ENCODE measurements at regions not wholly inside any gene's neighbourhood (a gene's known extent, or its start where the extent isn't known, plus 50 kb on each side); places are given as distances from the start of the nearest gene placed in this dataset.

DNA sequence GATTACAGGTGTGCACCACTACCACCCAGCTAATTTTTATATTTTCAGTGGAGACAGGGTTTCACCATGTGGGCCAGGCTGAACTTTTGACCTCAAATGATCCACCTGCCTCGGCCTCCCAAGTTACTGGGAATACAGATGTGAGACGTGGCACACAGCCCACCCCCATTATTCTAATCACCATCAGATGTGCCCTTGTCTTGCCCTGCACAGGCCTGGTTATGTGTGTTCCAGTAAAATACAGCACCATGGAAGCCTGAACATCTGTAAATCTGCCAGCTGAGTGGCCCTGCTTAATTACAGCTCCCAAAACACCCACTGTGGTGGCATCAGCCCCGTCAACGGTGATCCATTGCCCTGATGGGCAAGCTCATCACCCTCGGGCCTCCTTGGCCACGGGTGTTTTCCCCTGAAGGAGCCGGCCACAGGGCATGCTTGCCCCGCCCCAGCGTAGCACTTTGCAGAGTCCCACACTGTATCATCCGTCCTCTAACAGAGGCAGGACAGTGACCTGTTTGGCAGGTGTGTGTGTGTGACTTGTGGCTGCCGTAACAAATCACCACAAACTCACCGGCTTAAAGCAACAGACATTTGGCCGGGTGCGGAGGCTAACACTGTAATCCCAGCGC, 74.5 kb downstream of the RBFOX3 start:
- no peak for DNase-seq
- intact Hi-C loops (cut with micrococcal nuclease; ENCODE audit: unreplicated experiment): no loop called here
- Histone ChIP-seq H3K9me3 (no peaks in the 10 kb centered on the region), H3K36me3 (ENCODE audit: control insufficient read depth, insufficient read depth, low read length) (no peaks in the 10 kb centered on the region), H3K4me3 (ENCODE audit: low read depth, low read length) (no peak overlapping the region), H3K4me1 (peaks cover 5% of the 10 kb centered on the region; the same call in 1 of the 2 replicates), H3K27me3 (replicated peaks; ENCODE audit: control insufficient read depth, insufficient read depth, low read length) (no peaks in the 10 kb centered on the region; the same call in 1 of the 2 replicates)
- ChIA-PET CTCF (no interaction called here), POLR2A (no interaction called here)
- TF ChIP-seq, protein P1, sequence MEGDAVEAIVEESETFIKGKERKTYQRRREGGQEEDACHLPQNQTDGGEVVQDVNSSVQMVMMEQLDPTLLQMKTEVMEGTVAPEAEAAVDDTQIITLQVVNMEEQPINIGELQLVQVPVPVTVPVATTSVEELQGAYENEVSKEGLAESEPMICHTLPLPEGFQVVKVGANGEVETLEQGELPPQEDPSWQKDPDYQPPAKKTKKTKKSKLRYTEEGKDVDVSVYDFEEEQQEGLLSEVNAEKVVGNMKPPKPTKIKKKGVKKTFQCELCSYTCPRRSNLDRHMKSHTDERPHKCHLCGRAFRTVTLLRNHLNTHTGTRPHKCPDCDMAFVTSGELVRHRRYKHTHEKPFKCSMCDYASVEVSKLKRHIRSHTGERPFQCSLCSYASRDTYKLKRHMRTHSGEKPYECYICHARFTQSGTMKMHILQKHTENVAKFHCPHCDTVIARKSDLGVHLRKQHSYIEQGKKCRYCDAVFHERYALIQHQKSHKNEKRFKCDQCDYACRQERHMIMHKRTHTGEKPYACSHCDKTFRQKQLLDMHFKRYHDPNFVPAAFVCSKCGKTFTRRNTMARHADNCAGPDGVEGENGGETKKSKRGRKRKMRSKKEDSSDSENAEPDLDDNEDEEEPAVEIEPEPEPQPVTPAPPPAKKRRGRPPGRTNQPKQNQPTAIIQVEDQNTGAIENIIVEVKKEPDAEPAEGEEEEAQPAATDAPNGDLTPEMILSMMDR (IDR thresholded peaks at IDR 0.05; ENCODE audit: insufficient read depth in 1 of 2, low read depth in 1 of 2, low read length in 1 of 2, severe bottlenecking in 1 of 2, unreplicated experiment in 1 of 2): no peak
- no peaks in the 10 kb centered on the region for H3K4me1 Mint-ChIP-seq (ENCODE audit: low read depth, unreplicated experiment)
- no peak overlapping the region for H3K4me3 Mint-ChIP-seq (ENCODE audit: unreplicated experiment)
- no TSS peak for BruUV-seq (replicated peaks)
- H3K36me3 Mint-ChIP-seq (ENCODE audit: insufficient read depth, unreplicated experiment): no peaks in the 10 kb centered on the region
- peaks cover 6% of the 10 kb centered on the region for H3K27me3 Mint-ChIP-seq (ENCODE audit: insufficient read depth, unreplicated experiment)
- no peak overlapping the region for H3K27ac Mint-ChIP-seq (ENCODE audit: unreplicated experiment)
- no peaks in the 10 kb centered on the region for H3K9me3 Mint-ChIP-seq (ENCODE audit: unreplicated experiment)

DNA sequence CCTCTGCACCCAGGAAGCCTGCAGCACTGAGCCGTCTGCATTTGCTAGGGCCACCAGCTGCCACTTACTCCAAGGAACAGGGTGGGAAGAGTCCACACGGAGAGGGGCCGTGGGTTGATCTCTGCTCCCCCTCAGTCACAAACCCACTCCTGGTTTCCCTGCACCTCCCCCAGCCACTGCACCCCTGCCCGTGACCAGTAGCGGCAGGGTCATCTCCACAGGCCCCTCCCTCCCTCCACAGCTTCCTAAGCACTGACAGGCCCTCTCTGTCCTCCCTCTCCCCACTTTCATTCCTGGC, 75.2 kb downstream of the RBFOX3 start:
- no TSS peak for BruUV-seq (replicated peaks)
- no peak overlapping the region for H3K27ac Mint-ChIP-seq (ENCODE audit: unreplicated experiment)
- no peaks in the 10 kb centered on the region; the same call in 1 of the 2 replicates for H3K27me3 ChIP-seq (replicated peaks; ENCODE audit: control insufficient read depth, insufficient read depth, low read length)
- no peaks in the 10 kb centered on the region for H3K4me1 Mint-ChIP-seq (ENCODE audit: low read depth, unreplicated experiment)
- TF ChIP-seq, protein P1 (IDR thresholded peaks at IDR 0.05; ENCODE audit: insufficient read depth in 1 of 2, low read depth in 1 of 2, low read length in 1 of 2, severe bottlenecking in 1 of 2, unreplicated experiment in 1 of 2): no peak
- H3K36me3 ChIP-seq (ENCODE audit: control insufficient read depth, insufficient read depth, low read length): no peaks in the 10 kb centered on the region
- ChIA-PET POLR2A (no interaction called here), CTCF (no interaction called here)
- no peak for DNase-seq
- H3K4me3 Mint-ChIP-seq (ENCODE audit: unreplicated experiment): no peak overlapping the region
- no peaks in the 10 kb centered on the region for H3K9me3 ChIP-seq
- H3K36me3 Mint-ChIP-seq (ENCODE audit: insufficient read depth, unreplicated experiment): no peaks in the 10 kb centered on the region
- H3K4me1 ChIP-seq: peaks cover 5% of the 10 kb centered on the region; the same call in 1 of the 2 replicates
- peaks cover 6% of the 10 kb centered on the region for H3K27me3 Mint-ChIP-seq (ENCODE audit: insufficient read depth, unreplicated experiment)
- no peaks in the 10 kb centered on the region for H3K9me3 Mint-ChIP-seq (ENCODE audit: unreplicated experiment)
- no peak overlapping the region for H3K4me3 ChIP-seq (ENCODE audit: low read depth, low read length)
- intact Hi-C loops (cut with micrococcal nuclease; ENCODE audit: unreplicated experiment): no loop called here

DNA sequence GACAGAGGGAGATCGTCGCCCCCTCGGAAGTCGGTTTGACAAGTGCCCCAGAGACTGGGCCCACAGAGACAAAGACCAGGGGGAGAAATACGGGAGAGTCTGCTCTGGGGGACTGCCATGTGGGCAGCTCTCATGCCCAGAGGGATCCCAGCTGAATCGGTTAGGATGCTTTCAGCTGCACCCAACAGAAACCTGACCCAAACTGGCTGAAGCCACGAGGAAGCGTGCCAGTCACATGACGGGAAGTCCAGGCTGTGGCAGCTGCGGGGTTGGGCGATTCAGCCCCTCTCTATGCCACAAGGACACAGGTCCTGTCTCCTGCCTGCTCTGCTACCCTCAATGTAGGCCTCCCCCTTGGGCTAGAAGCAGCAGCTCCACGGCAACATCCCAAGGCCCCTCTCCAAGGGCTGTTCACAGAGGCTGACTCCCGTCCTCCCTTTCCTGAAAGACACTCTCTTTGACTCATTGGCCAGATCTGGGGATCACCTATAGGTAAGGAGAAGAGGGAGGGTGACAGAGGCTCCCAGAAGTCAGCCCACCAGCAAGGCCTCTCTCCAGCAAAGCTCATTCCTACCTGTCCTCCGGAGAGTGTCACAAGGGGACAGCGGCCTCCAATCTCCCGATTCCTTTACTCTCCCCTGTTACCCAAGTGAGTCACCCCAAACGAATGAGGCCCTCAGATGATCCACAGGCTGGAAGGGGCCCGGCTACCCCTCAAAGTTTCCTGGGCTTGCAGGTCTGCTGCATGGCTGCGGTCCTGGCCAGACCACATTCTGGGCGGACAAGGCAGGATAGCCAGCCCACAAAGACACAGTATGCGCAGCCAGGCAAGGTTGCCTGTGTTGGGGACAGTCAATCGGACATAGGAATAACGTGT, 75.8 kb downstream of the RBFOX3 start:
- no peak overlapping the region for H3K4me3 Mint-ChIP-seq (ENCODE audit: unreplicated experiment)
- no peaks in the 10 kb centered on the region for H3K9me3 ChIP-seq
- H3K4me3 ChIP-seq (ENCODE audit: low read depth, low read length): no peak overlapping the region
- no peaks in the 10 kb centered on the region for H3K4me1 Mint-ChIP-seq (ENCODE audit: low read depth, unreplicated experiment)
- H3K27me3 Mint-ChIP-seq (ENCODE audit: insufficient read depth, unreplicated experiment): peaks cover 6% of the 10 kb centered on the region
- CTCF ChIA-PET: no interaction called here
- TF ChIP-seq, protein P1 (IDR thresholded peaks at IDR 0.05; ENCODE audit: insufficient read depth in 1 of 2, low read depth in 1 of 2, low read length in 1 of 2, severe bottlenecking in 1 of 2, unreplicated experiment in 1 of 2): no peak
- H3K36me3 Mint-ChIP-seq (ENCODE audit: insufficient read depth, unreplicated experiment): no peaks in the 10 kb centered on the region
- H3K27me3 ChIP-seq (replicated peaks; ENCODE audit: control insufficient read depth, insufficient read depth, low read length): no peaks in the 10 kb centered on the region; the same call in 1 of the 2 replicates
- intact Hi-C loops (cut with micrococcal nuclease; ENCODE audit: unreplicated experiment): no loop called here
- no peak for DNase-seq
- H3K27ac Mint-ChIP-seq (ENCODE audit: unreplicated experiment): no peak overlapping the region
- peaks cover 5% of the 10 kb centered on the region; the same call in 1 of the 2 replicates for H3K4me1 ChIP-seq
- no peaks in the 10 kb centered on the region for H3K36me3 ChIP-seq (ENCODE audit: control insufficient read depth, insufficient read depth, low read length)
- POLR2A ChIA-PET: no interaction called here
- no TSS peak for BruUV-seq (replicated peaks)
- H3K9me3 Mint-ChIP-seq (ENCODE audit: unreplicated experiment): no peaks in the 10 kb centered on the region

All from Caco-2 (cell line).